ENCODE measurements at regions not wholly inside any gene's neighbourhood (a gene's known extent, or its start where the extent isn't known, plus 50 kb on each side); places are given as distances from the start of the nearest gene placed in this dataset.
A peak's percentile ranks its signal among the peaks of the same experiment; 100 is the strongest.
"Not testable (repeated sequence)": the region's sequence is repeated elsewhere in the genome, so short reads cannot be mapped to it uniquely, and the experiment has no call there.

- no peak for DNase-seq
Measured at GRCh38 chr18:59038295-59039039, 101.2 kb upstream of the SEC11C start.

GRCh38 chr18:59039040-59039320 is 100.7 kb upstream of the SEC11C start:
- not testable (repeated sequence) for DNase-seq

GRCh38 chr18:59039449-59039848 is 100.2 kb upstream of the SEC11C start:
- DNase-seq, result no peak

- no peak for DNase-seq
Measured at GRCh38 chr18:59040770-59041148, 98.9 kb upstream of the SEC11C start.

- no peak for DNase-seq
Measured at GRCh38 chr18:59041296-59041695, 98.4 kb upstream of the SEC11C start.

GRCh38 chr18:59041819-59042815 is 97.6 kb upstream of the SEC11C start:
- peak; percentile 57 for DNase-seq

GRCh38 chr18:59044855-59045254 is 94.8 kb upstream of the SEC11C start:
- DNase-seq, result no peak

- no peak for DNase-seq
Measured at GRCh38 chr18:59047321-59048047, 92.2 kb upstream of the SEC11C start.

GRCh38 chr18:59048048-59048363 is 91.7 kb upstream of the SEC11C start:
- DNase-seq, result no peak

GRCh38 chr18:59048378-59048777 is 91.3 kb upstream of the SEC11C start:
- no peak for DNase-seq

GRCh38 chr18:59049721-59050660 is 89.7 kb upstream of the SEC11C start:
- no peak for DNase-seq

- DNase-seq, result no peak
Measured at GRCh38 chr18:59050661-59051057, 89.0 kb upstream of the SEC11C start.

GRCh38 chr18:59051470-59052165 is 88.1 kb upstream of the SEC11C start:
- no peak for DNase-seq

- no peak for DNase-seq
Measured at GRCh38 chr18:59052965-59053820, 86.5 kb upstream of the SEC11C start.

- no peak for DNase-seq
Measured at GRCh38 chr18:59054496-59055287, 85.0 kb upstream of the SEC11C start.

- no peak for DNase-seq
Measured at GRCh38 chr18:59055345-59056032, 84.2 kb upstream of the SEC11C start.

GRCh38 chr18:59056706-59057492 is 82.8 kb upstream of the SEC11C start:
- no peak for DNase-seq

GRCh38 chr18:59057493-59057795 is 82.2 kb upstream of the SEC11C start:
- DNase-seq, result no peak
